HG03520 (cell line): ENCODE measurements at regions not wholly inside any gene's neighbourhood (a gene's known extent, or its start where the extent isn't known, plus 50 kb on each side); places are given as distances from the start of the nearest gene placed in this dataset.
"Not testable (repeated sequence)": the region's sequence is repeated elsewhere in the genome, so short reads cannot be mapped to it uniquely, and the experiment has no call there.

Experiments used
- ATAC-seq: cut with Tn5 transposase; IDR thresholded peaks from one replicate; pipeline ENCODE4 v1.9.1; 2021; ENCODE audit warnings: mild to moderate bottlenecking, moderate library complexity; ENCODE audit not compliant: unreplicated experiment

GRCh38 chr2:54065411-54065810 is 50.0 kb upstream of the ACYP2 start:
- ATAC-seq = no peak

- ATAC-seq = no peak
Observed at GRCh38 chr2:54063967-54064535, 51.4 kb upstream of the ACYP2 start.

GRCh38 chr2:54062401-54062800 is 53.0 kb upstream of the ACYP2 start:
- no peak for ATAC-seq

GRCh38 chr2:54061272-54061671 is 54.1 kb upstream of the ACYP2 start:
- ATAC-seq = no peak

- no peak for ATAC-seq
Observed at GRCh38 chr2:54059986-54060385, 55.4 kb upstream of the ACYP2 start.

GRCh38 chr2:54059504-54059903 is 55.9 kb upstream of the ACYP2 start:
- no peak for ATAC-seq

GRCh38 chr2:54058449-54058848 is 57.0 kb upstream of the ACYP2 start:
- ATAC-seq = no peak

GRCh38 chr2:54054774-54055173 is 60.6 kb upstream of the ACYP2 start:
- no peak for ATAC-seq

GRCh38 chr2:54054271-54054670 is 61.1 kb upstream of the ACYP2 start:
- peak; percentile 70 for ATAC-seq

GRCh38 chr2:54053830-54054229 is 61.6 kb upstream of the ACYP2 start:
- ATAC-seq = peak; percentile 29

- ATAC-seq = no peak
Observed at GRCh38 chr2:54052825-54053718, 62.3 kb upstream of the ACYP2 start.

GRCh38 chr2:54050445-54050844 is 65.0 kb upstream of the ACYP2 start:
- ATAC-seq = no peak

- no peak for ATAC-seq
Observed at GRCh38 chr2:54049365-54049764, 66.0 kb upstream of the ACYP2 start.

- ATAC-seq = not testable (repeated sequence)
Observed at GRCh38 chr2:54048896-54049295, 66.5 kb upstream of the ACYP2 start.

- ATAC-seq = no peak
Observed at GRCh38 chr2:54048117-54048785, 67.2 kb upstream of the ACYP2 start.

GRCh38 chr2:54047658-54048057 is 67.8 kb upstream of the ACYP2 start:
- no peak for ATAC-seq

- ATAC-seq = no peak
Observed at GRCh38 chr2:54047091-54047490, 68.3 kb upstream of the ACYP2 start.

GRCh38 chr2:54042897-54043620 is 72.3 kb upstream of the PSME4 start:
- ATAC-seq = no peak

GRCh38 chr2:54042341-54042740 is 71.5 kb upstream of the PSME4 start:
- no peak for ATAC-seq

- ATAC-seq = no peak
Observed at GRCh38 chr2:54041135-54041534, 70.3 kb upstream of the PSME4 start.

GRCh38 chr2:54040685-54041084 is 69.9 kb upstream of the PSME4 start:
- no peak for ATAC-seq
